ENCODE measurements at regions not wholly inside any gene's neighbourhood (a gene's known extent, or its start where the extent isn't known, plus 50 kb on each side); places are given as distances from the start of the nearest gene placed in this dataset.

DNA sequence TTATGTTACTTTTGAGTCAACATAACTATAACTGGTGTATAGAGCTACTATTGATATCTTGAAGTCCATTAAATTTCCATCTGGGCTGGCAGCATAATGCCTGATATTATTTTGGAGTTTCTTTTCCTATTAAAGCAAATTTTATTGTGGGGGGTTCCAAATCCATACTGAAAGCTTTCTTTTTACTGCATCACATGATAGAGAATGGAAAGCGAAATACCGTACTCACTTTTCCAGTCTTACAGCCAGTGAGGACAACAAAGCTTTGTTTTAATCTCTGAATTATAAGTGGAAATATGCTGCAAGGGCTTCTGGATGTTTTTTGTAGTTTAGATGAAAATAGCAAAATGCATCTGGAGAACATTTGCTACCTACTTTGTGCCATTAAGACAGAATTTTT lies 477.5 kb upstream of the SEMA3D start:
- intact Hi-C loops (cut with DNase I; ENCODE audit: low total_unique reads) = no loop called here
- Histone ChIP-seq H3K36me3 (no peaks in the 10 kb centered on the region), H3K4me3 (no peak overlapping the region), H3K27ac (no peak overlapping the region), H3K27me3 (no peaks in the 10 kb centered on the region), H3K4me1 (no peaks in the 10 kb centered on the region), H3K9me3 (no peaks in the 10 kb centered on the region)
- TF ChIP-seq EP300 (IDR thresholded peaks at IDR 0.05) = no peak
- TF ChIP-seq, protein P1, sequence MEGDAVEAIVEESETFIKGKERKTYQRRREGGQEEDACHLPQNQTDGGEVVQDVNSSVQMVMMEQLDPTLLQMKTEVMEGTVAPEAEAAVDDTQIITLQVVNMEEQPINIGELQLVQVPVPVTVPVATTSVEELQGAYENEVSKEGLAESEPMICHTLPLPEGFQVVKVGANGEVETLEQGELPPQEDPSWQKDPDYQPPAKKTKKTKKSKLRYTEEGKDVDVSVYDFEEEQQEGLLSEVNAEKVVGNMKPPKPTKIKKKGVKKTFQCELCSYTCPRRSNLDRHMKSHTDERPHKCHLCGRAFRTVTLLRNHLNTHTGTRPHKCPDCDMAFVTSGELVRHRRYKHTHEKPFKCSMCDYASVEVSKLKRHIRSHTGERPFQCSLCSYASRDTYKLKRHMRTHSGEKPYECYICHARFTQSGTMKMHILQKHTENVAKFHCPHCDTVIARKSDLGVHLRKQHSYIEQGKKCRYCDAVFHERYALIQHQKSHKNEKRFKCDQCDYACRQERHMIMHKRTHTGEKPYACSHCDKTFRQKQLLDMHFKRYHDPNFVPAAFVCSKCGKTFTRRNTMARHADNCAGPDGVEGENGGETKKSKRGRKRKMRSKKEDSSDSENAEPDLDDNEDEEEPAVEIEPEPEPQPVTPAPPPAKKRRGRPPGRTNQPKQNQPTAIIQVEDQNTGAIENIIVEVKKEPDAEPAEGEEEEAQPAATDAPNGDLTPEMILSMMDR (IDR thresholded peaks at IDR 0.05) = no peak
- TF ChIP-seq POLR2A (IDR thresholded peaks at IDR 0.05) = no peak
- no peak for TF ChIP-seq POLR2AphosphoS5 (IDR thresholded peaks at IDR 0.05)
- 91 to 98% (median 93%) methylated on average over 2 of the region's 2 CpGs for WGBS, 5 donors
- DNase-seq = peak in 1 of 2 donors; percentile 12

GRCh38 chr7:85659364-85659763 lies 472.5 kb upstream of the SEMA3D start:
- H3K9me3 ChIP-seq = no peaks in the 10 kb centered on the region
- no peaks in the 10 kb centered on the region for H3K4me1 ChIP-seq
- no peaks in the 10 kb centered on the region for H3K36me3 ChIP-seq
- no peak for TF ChIP-seq EP300 (IDR thresholded peaks at IDR 0.05)
- TF ChIP-seq, protein P1 (IDR thresholded peaks at IDR 0.05) = no peak
- no peak for TF ChIP-seq POLR2A (IDR thresholded peaks at IDR 0.05)
- no peak for TF ChIP-seq POLR2AphosphoS5 (IDR thresholded peaks at IDR 0.05)
- intact Hi-C loops (cut with DNase I; ENCODE audit: low total_unique reads) = no loop called here
- H3K27me3 ChIP-seq = no peaks in the 10 kb centered on the region
- H3K27ac ChIP-seq = no peak overlapping the region
- DNase-seq = no peak
- no peak overlapping the region for H3K4me3 ChIP-seq

- Histone ChIP-seq H3K27me3 (no peaks in the 10 kb centered on the region), H3K9me3 (no peaks in the 10 kb centered on the region), H3K4me3 (no peak overlapping the region), H3K36me3 (no peaks in the 10 kb centered on the region), H3K27ac (no peak overlapping the region), H3K4me1 (no peaks in the 10 kb centered on the region)
- 86 to 93% (median 89%) methylated on average over 5 of the region's 5 CpGs for WGBS, 5 donors
- intact Hi-C loops (cut with DNase I; ENCODE audit: low total_unique reads) = no loop called here
- TF ChIP-seq EP300 (IDR thresholded peaks at IDR 0.05) = no peak
- no peak for DNase-seq
Measured at GRCh38 chr7:85655252-85655651, 468.4 kb upstream of the SEMA3D start.

GRCh38 chr7:85644272-85644671 lies 457.4 kb upstream of the SEMA3D start:
- no peaks in the 10 kb centered on the region for H3K4me1 ChIP-seq
- H3K9me3 ChIP-seq = no peaks in the 10 kb centered on the region
- DNase-seq = no peak
- no peak overlapping the region for H3K27ac ChIP-seq
- intact Hi-C loops (cut with DNase I; ENCODE audit: low total_unique reads) = no loop called here
- no peak overlapping the region for H3K4me3 ChIP-seq
- H3K27me3 ChIP-seq = no peaks in the 10 kb centered on the region
- 83 to 92% (median 90%) methylated on average over 2 of the region's 2 CpGs for WGBS, 5 donors
- TF ChIP-seq, protein P1 (IDR thresholded peaks at IDR 0.05) = no peak
- TF ChIP-seq POLR2AphosphoS5 (IDR thresholded peaks at IDR 0.05) = no peak
- no peak for TF ChIP-seq EP300 (IDR thresholded peaks at IDR 0.05)
- TF ChIP-seq POLR2A (IDR thresholded peaks at IDR 0.05) = no peak
- no peaks in the 10 kb centered on the region for H3K36me3 ChIP-seq

DNA sequence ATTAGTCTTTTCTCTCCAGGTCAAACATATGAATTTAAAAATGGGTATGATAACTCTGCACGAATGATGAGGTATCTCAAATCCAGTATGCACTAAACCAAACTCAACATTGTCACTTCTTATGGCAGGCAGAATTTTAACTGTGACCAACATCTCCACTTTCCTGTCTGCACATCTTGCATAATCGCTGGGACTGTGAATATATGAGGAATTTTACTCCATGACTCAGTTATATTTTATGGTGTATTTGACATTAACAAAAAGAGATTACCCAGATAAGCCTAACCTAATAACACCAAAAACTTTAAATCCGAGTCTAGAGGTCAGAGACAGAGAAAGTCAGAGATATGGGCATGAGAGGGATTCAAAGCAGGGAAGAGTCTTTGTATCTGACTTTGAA lies 454.5 kb upstream of the SEMA3D start:
- TF ChIP-seq, protein P1 (IDR thresholded peaks at IDR 0.05) = no peak
- TF ChIP-seq POLR2AphosphoS5 (IDR thresholded peaks at IDR 0.05) (no peak), EP300 (IDR thresholded peaks at IDR 0.05) (no peak), POLR2A (IDR thresholded peaks at IDR 0.05) (no peak)
- intact Hi-C loops (cut with DNase I; ENCODE audit: low total_unique reads) = no loop called here
- Histone ChIP-seq H3K4me3 (no peak overlapping the region), H3K4me1 (no peaks in the 10 kb centered on the region), H3K27ac (no peak overlapping the region), H3K9me3 (no peaks in the 10 kb centered on the region), H3K36me3 (no peaks in the 10 kb centered on the region), H3K27me3 (no peaks in the 10 kb centered on the region)
- 77 to 87% (median 80%) methylated on average over 3 of the region's 3 CpGs for WGBS, 5 donors
- DNase-seq = no peak
